ENCODE measurements at regions not wholly inside any gene's neighbourhood (a gene's known extent, or its start where the extent isn't known, plus 50 kb on each side); places are given as distances from the start of the nearest gene placed in this dataset.

- TF ChIP-seq BHLHE40 (IDR thresholded peaks at IDR 0.05; ENCODE audit: borderline replicate concordance in 1 of 2, low read depth in 2 of 2, low read length in 1 of 2) (no peak), POLR2A (IDR thresholded peaks at IDR 0.05; ENCODE audit: low read depth, low read length) (no peak)
These were observed 294.9 kb downstream of the EIPR1 start for GRCh38 chr2:3082705-3083104.

Data from GM12878 (cell line).